GM12891 (cell line): ENCODE measurements at regions not wholly inside any gene's neighbourhood (a gene's known extent, or its start where the extent isn't known, plus 50 kb on each side); places are given as distances from the start of the nearest gene placed in this dataset.

Experiments
- POLR2AphosphoS5 ChIP-seq: IDR thresholded peaks from 2 replicates; pipeline ENCODE4 v1.6.1; 2011; ENCODE audit warnings: low read depth, low read length, control low read depth
- POU2F2 ChIP-seq: IDR thresholded peaks from 2 replicates; pipeline ENCODE4 v1.6.1; 2011; ENCODE audit warnings: low read depth, mild to moderate bottlenecking, control low read depth, low read length, moderate library complexity
- TAF1 ChIP-seq: IDR thresholded peaks from 2 replicates; pipeline ENCODE4 v1.6.1; 2011; ENCODE audit warnings: low read depth, low read length, control low read depth

DNA sequence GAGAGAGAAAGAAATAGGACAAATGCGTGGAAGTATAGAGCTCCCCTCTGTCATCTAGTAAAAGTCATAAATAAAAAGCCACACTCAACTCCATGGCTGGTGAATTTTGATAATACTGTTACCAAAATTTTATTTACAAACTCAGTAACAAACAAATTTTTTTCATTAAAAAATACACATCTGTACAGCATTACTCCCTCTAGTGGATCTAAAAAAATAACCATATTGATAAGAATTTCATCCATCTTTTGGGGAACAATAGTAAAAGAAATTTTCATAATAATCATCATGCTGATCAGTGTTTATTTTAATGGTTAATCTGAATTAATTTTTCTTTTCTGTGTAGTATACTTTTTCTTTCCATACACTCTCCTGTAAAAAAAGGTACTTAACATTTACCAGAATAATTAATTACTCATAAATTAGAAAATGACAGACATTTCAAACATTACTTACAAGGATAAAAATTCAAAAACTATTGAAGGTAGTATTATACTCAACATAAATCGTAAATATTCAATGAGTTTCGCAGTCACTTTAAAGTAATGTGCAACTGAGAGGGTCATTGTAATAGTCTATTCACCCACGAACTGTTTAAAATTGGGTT is 173.5 kb upstream of the LSM14A start:
- TF ChIP-seq POLR2AphosphoS5 (no peak), POU2F2 (no peak), TAF1 (no peak)
